Stimulated activated CD4-positive, alpha-beta T cell treated with anti-CD3 and anti-CD28 coated beads, Interleukin-15, amount 100 ng/mL, for 24 hours (primary cell): ENCODE measurements at regions not wholly inside any gene's neighbourhood (a gene's known extent, or its start where the extent isn't known, plus 50 kb on each side); places are given as distances from the start of the nearest gene placed in this dataset.

Experiments used
- DNase-seq: peaks from one replicate; pipeline ENCODE4 v3.0.0-alpha.2; 2020

DNA sequence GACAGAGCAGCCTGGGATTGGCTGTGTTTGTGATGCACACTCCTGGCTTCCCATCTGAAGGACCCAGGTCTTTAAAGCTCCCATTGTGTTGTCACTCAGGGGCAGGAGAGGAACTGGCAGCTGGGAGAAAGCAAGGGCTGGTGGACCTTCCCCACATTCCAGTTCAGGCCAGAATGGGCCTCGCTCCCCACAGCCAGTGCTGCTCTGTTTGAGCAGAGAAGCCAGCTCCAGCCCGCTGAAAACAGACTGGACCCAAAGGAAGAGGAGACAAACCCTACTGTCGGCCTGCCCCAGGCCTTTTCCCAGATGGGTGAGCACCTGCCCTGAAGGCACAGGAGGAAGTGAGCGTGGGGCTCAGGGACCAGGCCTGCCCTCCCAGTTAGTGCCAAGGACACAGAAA, 499.4 kb downstream of the NPHP4 start:
- DNase-seq: no peak

DNA sequence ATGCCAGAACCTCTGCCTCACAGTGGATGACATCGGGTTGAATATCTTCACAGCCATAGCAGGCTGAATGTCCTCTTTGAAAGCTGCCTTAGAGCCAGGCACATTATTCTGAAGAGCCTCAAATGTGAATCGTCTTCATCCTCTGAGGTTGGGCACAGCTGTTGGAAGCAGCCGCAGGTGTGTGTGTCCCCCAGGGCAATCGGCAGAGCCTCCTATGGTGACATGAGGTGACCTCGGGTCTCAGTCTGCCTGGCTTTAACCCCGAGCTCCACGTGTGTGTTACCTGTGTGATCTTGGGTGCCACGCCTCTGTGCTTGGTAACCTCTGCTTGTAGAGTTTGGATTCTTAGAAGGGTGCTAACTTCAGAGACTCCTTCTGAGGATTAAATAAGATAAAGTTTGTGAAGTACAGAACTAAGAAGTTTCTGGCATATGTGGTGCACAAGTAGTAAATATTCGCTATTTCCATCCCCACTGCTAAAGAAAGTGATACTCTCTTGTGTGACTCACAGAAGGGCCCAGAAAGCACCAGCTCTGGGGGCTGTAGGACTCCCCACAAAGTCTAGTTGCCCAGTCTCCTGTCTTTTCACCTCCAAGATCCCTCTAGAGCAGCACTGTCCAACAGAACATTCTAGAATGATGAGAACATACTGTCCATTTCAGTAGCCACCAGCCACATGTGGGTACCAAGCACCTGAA, 500.9 kb downstream of the NPHP4 start:
- DNase-seq: no peak

DNA sequence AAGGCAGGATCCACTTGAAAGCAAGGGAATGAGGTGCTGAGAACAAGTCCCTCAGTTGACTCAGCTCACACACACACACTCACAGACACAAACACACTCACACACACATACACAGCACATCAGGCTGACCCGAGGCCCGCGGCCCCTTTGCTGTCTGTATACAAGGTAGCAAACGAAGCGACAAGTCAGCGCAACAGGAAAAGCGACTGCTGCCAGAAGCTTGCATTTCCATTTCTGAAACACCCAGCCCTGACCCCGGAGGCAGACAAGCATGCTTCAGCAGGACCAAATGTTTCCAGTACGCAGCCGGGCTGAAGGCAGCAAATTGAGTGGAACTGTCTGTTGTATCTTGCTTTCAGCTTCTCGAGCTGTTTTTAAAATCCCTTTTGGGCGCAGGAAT, 501.6 kb downstream of the NPHP4 start:
- no peak for DNase-seq

- DNase-seq: no peak
Measured at GRCh38 chr1:5488448-5488847, 503.8 kb downstream of the NPHP4 start.

DNA sequence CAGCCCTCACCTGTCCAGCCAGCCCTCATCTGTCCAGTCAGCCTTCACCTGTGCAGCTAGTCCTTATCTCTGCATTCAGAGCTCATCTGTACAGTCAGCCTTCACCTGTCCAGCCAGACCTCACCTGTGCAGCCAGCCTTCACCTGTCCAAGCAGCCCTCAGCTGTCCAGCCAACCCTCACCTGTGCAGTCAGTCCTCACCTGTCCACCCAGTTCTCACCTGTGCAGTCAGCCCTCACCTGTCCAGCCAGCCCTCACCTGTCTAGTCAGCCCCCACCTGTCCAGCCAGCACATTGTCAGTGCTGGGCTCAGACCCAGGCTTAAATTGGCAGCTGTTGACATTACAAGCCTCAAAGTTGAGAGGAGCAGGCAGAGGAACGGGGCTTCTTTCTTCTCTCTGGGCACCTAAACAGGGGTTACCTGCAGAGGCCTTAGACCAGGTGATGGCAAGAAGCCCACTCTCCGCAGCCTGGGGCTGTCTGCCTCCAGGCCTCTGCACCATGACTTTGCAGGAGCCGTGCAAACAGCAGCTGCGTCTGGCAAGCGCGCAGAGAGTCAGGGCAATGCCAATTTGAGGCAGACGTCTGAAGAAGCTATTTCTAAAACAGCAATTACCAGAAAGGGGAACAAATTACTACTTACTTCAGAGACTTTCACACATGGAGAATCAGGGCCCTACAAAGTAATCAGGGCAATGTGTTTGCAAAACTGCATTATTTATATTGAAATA, 506.1 kb downstream of the NPHP4 start:
- no peak for DNase-seq

GRCh38 chr1:5485436-5485835, 506.8 kb downstream of the NPHP4 start:
- no peak for DNase-seq

DNA sequence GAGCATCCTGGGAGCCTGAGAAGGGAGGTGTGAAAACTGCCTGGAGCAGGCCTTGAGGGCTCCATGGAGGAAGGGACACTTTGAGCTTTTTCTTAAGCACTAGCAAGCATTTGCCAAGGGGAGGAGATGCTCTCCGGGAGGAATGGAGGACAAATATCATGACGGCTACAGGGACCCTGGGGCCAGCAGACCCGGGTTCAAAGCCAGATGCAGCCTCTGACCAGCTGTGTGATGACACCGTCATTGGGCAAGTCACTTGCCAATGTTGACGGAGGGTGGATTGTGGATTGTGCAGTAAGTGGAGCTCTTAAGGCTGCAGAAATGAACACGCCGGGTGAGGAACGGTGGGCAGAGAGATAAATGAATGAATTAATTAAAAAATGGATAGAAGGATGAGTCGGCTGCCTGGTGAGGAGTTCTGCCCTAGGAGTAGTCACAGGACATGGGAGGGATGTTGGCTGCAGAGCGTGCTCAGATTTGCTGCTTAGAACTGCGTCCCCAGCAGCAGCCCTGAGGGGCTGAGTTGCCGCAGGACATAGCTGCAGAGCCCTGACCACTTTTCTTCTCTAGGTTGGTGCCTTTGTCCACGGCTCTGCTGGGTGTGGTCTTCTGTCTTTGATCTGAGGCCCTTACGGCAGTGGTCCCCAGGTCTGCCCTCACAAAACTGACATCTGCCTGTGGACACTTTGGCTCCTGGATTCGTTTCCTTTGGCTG, 507.6 kb downstream of the NPHP4 start:
- no peak for DNase-seq

GRCh38 chr1:5481889-5482288, 510.3 kb downstream of the NPHP4 start:
- peak; percentile 53 for DNase-seq

GRCh38 chr1:5480906-5481305, 511.3 kb downstream of the NPHP4 start:
- no peak for DNase-seq

GRCh38 chr1:5479876-5480646, 512.2 kb downstream of the NPHP4 start:
- no peak for DNase-seq

- DNase-seq: no peak
Measured at GRCh38 chr1:5478961-5479360, 513.3 kb downstream of the NPHP4 start.

GRCh38 chr1:5478156-5478695, 514.0 kb downstream of the NPHP4 start:
- no peak for DNase-seq

DNA sequence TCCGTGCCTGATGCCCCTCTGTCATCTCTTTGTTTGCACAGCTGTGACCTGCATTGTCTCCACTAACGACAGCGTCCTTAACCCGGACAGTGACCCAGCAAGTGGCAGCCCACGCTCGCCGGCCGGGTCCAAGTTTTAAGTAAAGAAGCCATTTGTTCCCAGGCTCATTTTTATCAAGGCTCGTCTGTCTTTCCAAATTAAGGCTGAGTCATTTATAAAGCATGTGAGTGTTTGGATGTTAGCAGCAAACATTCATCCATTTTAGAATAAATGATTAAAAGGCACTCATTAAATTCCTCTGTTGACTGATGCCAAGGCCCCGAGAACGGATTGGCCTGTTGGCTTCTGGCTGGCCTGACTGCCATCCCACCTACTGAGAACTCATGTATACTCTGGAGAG, 514.5 kb downstream of the NPHP4 start:
- DNase-seq: no peak

DNA sequence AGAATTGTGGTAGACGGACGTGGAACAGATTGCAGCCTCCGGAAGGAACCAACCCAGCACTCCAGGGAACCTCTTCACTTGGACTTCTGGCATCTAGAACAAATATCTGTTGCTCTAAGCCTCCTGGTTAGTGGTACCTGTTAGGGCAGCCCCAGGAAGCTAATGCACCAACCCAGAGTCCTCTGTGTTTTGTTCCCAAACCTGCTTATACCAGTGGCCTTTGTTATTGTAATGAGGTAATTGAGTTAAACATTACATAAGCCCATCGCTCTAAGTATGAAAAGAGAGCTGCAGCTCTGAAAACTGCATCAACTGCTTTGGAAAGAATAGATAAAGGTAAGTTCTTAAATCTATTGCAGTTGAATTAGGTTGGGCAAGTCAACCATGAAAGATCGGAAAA, 516.7 kb downstream of the NPHP4 start:
- DNase-seq: no peak

DNA sequence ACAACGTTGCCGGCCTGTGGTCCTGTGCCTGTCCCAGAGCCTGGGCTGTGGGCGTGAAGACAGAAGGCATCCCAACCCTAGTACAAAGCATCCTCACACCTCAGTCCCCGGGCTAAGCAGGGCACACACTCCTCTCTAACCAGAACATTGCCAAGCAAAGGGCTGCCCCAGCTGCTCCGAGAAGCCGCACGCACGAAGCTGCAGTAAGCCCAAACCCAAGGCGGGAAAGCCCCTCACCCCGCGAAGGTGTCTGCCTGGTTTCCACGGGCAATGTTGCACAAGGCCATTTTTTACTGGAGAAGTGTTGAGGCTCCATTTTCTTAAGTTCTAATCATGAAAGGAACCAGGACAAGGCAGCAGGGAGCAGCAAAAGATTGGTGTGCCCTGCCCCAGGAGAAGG, 519.0 kb downstream of the NPHP4 start:
- no peak for DNase-seq

DNA sequence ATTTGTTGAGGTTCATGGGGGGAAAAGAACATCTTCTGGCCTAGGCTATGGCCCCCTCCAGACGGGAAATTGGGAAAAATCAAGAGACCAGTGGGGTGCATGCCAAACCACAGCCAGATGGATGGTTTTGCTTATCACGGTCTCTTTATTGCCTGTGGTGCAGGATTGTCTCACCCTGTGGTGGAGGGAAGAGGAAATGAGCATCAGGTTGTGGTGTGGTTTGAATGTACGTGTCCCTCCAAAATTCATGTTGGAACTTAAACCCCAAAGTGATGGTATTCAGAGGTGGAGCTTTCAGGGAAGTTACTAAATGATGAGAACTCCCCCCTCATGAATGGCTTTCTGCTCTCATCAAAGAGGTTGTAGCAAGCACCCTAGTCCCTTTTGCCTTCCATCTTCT, 525.7 kb downstream of the NPHP4 start:
- no peak for DNase-seq

DNA sequence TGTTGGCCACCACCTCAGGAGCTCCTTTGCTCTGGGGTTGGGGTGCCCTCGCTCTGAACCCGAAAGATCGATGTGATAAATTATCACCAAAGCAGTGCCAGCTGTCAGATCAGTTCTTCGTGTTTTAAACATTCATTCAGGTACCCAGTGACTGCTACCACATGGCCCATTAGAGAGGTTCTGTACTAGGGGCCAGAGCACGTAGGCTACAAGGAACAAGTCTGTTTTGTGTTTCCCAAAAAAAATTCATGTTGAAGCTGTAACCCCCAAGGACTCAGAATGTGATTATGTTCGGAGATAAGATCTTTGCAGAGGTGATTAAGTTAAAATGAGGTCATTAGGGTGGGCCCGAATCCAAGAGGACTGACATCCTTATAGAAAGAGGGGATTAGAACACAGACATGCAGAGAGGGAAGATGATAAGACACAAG, 526.9 kb downstream of the NPHP4 start:
- DNase-seq: no peak

GRCh38 chr1:5464366-5464765, 527.9 kb downstream of the NPHP4 start:
- DNase-seq: no peak

GRCh38 chr1:5460974-5461373, 531.3 kb downstream of the NPHP4 start:
- no peak for DNase-seq

- DNase-seq: no peak
Measured at GRCh38 chr1:5459839-5460610, 532.2 kb downstream of the NPHP4 start.

DNA sequence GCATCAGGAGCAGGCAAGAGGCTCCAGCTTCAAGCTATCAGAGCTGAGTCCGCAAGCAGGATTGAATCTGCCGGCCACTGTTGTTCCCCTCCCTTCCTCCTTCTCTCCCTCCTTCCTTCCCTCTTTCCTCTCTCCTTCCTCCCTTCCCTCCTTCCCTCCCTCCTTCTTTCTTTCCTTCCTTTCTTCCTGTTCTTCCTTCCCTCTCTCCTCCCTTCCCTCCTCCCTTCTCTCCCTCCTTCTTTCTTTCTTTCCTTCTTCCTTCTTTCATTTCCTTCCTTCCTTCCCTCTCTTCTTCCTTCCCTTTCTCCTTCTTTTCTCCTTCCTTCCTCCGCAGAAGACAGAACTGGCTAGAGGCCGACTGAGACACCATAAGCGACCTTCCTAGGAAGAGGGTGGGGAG, 534.0 kb downstream of the NPHP4 start:
- no peak for DNase-seq
